NT2/D1 (cell line): ENCODE measurements at regions not wholly inside any gene's neighbourhood (a gene's known extent, or its start where the extent isn't known, plus 50 kb on each side); places are given as distances from the start of the nearest gene placed in this dataset.
"Not testable (repeated sequence)": the region's sequence is repeated elsewhere in the genome, so short reads cannot be mapped to it uniquely, and the experiment has no call there.

ENCODE experiments used
- DNase-seq: peaks from one replicate; pipeline ENCODE4 v3.0.0-alpha.2; 2011; ENCODE audit warnings: low read depth, low spot score
- H3K27me3 ChIP-seq: 2 replicates; pipeline ENCODE4 v1.6.0; 2011; ENCODE audit warnings: mild to moderate bottlenecking; ENCODE audit not compliant: insufficient read length, insufficient read depth
- H3K36me3 ChIP-seq: 2 replicates; pipeline ENCODE4 v1.6.1; 2011; ENCODE audit warnings: mild to moderate bottlenecking, low read length, mixed read lengths; ENCODE audit not compliant: insufficient read depth, insufficient read length
- H3K4me1 ChIP-seq: 2 replicates; pipeline ENCODE4 v1.5.1; 2011; ENCODE audit not compliant: insufficient read depth, insufficient read length
- H3K4me3 ChIP-seq: 2 replicates; pipeline ENCODE4 v1.5.1; 2011; ENCODE audit warnings: low read depth; ENCODE audit not compliant: insufficient read length
- H3K9ac ChIP-seq: 2 replicates; pipeline ENCODE4 v1.6.0; 2011; ENCODE audit warnings: low read depth; ENCODE audit not compliant: insufficient read length
- H3K9me3 ChIP-seq: 2 replicates; pipeline ENCODE4 v1.5.1; 2011; ENCODE audit warnings: mild to moderate bottlenecking, low read length; ENCODE audit not compliant: insufficient read depth
- SUZ12 ChIP-seq: IDR thresholded peaks from 2 replicates; pipeline ENCODE4 v1.6.1; 2011; ENCODE audit not compliant: insufficient read length, insufficient read depth; ENCODE audit errors: extremely low read depth
- YY1 ChIP-seq: IDR thresholded peaks from 2 replicates; pipeline ENCODE4 v1.6.1; 2011; ENCODE audit not compliant: insufficient read length, insufficient read depth
- ZNF274 ChIP-seq: IDR thresholded peaks from 2 replicates; pipeline ENCODE4 v1.6.1; 2011; ENCODE audit warnings: mild to moderate bottlenecking, low read depth, low read length

- Histone ChIP-seq H3K4me3 (no peak overlapping the region), H3K27me3 (no peaks in the 10 kb centered on the region), H3K9me3 (no peaks in the 10 kb centered on the region), H3K36me3 (no peaks in the 10 kb centered on the region), H3K4me1 (no peaks in the 10 kb centered on the region), H3K9ac (no peak overlapping the region)
- no peak for TF ChIP-seq SUZ12
- no peak for TF ChIP-seq ZNF274
- no peak for TF ChIP-seq YY1
- no peak for DNase-seq
These were observed 57.1 kb downstream of the GRIN2B start for GRCh38 chr12:13924286-13924685.

- Histone ChIP-seq H3K36me3 (no peaks in the 10 kb centered on the region), H3K4me3 (no peak overlapping the region), H3K9ac (no peak overlapping the region), H3K4me1 (no peaks in the 10 kb centered on the region), H3K27me3 (no peaks in the 10 kb centered on the region), H3K9me3 (no peaks in the 10 kb centered on the region)
- DNase-seq = no peak
- TF ChIP-seq YY1 (no peak), ZNF274 (no peak)
These were observed 62.5 kb downstream of the GRIN2B start for GRCh38 chr12:13918897-13919296.

- Histone ChIP-seq H3K27me3 (no peaks in the 10 kb centered on the region), H3K36me3 (no peaks in the 10 kb centered on the region), H3K9ac (no peak overlapping the region), H3K4me3 (no peak overlapping the region), H3K4me1 (no peaks in the 10 kb centered on the region), H3K9me3 (no peaks in the 10 kb centered on the region)
- TF ChIP-seq SUZ12 = no peak
- TF ChIP-seq ZNF274 = no peak
- no peak for TF ChIP-seq YY1
- no peak for DNase-seq
These were observed 66.3 kb downstream of the GRIN2B start for GRCh38 chr12:13915096-13915495.

GRCh38 chr12:13913371-13913770, 68.0 kb downstream of the GRIN2B start:
- Histone ChIP-seq H3K9ac (no peak overlapping the region), H3K4me3 (no peak overlapping the region), H3K9me3 (no peaks in the 10 kb centered on the region), H3K27me3 (no peaks in the 10 kb centered on the region), H3K36me3 (no peaks in the 10 kb centered on the region), H3K4me1 (no peaks in the 10 kb centered on the region)
- no peak for TF ChIP-seq YY1
- no peak for TF ChIP-seq ZNF274
- TF ChIP-seq SUZ12 = no peak
- no peak for DNase-seq

GRCh38 chr12:13911756-13912554, 69.4 kb downstream of the GRIN2B start:
- TF ChIP-seq SUZ12 (no peak), YY1 (no peak), ZNF274 (no peak)
- DNase-seq = no peak
- Histone ChIP-seq H3K4me3 (no peak overlapping the region), H3K36me3 (no peaks in the 10 kb centered on the region), H3K9me3 (no peaks in the 10 kb centered on the region), H3K27me3 (no peaks in the 10 kb centered on the region), H3K9ac (no peak overlapping the region), H3K4me1 (no peaks in the 10 kb centered on the region)

- no peak for TF ChIP-seq SUZ12
- TF ChIP-seq ZNF274 = no peak
- TF ChIP-seq YY1 = no peak
- Histone ChIP-seq H3K36me3 (no peaks in the 10 kb centered on the region), H3K4me1 (no peaks in the 10 kb centered on the region), H3K9ac (no peak overlapping the region), H3K4me3 (no peak overlapping the region), H3K9me3 (peaks cover 14% of the 10 kb centered on the region), H3K27me3 (no peaks in the 10 kb centered on the region)
- DNase-seq = no peak
These were observed 75.6 kb downstream of the GRIN2B start for GRCh38 chr12:13905794-13906193.

- H3K4me3 ChIP-seq = no peak overlapping the region
- H3K4me1 ChIP-seq = no peaks in the 10 kb centered on the region
- no peak for DNase-seq
- no peaks in the 10 kb centered on the region for H3K27me3 ChIP-seq
- no peaks in the 10 kb centered on the region for H3K36me3 ChIP-seq
- H3K9me3 ChIP-seq = peaks cover 14% of the 10 kb centered on the region
- H3K9ac ChIP-seq = no peak overlapping the region
- no peak for TF ChIP-seq YY1
- TF ChIP-seq SUZ12 = no peak
These were observed 80.7 kb downstream of the GRIN2B start for GRCh38 chr12:13900718-13901117.

- not testable (repeated sequence) for H3K36me3 ChIP-seq, H3K9ac ChIP-seq, H3K4me3 ChIP-seq, H3K4me1 ChIP-seq, H3K9me3 ChIP-seq, H3K27me3 ChIP-seq, DNase-seq
These were observed 83.0 kb downstream of the GRIN2B start for GRCh38 chr12:13898387-13898786.
